Astrocyte of the cerebellum (primary cell): ENCODE measurements at regions not wholly inside any gene's neighbourhood (a gene's known extent, or its start where the extent isn't known, plus 50 kb on each side); places are given as distances from the start of the nearest gene placed in this dataset.
A peak's percentile ranks its signal among the peaks of the same experiment; 100 is the strongest.

Experiments
- DNase-seq: peaks from one replicate; pipeline ENCODE4 v3.0.0-alpha.2; 2011; ENCODE audit warnings: low read depth
- H3K4me3 ChIP-seq: 2 replicates; pipeline ENCODE4 v1.5.1; 2011; ENCODE audit warnings: mild to moderate bottlenecking, low read depth, low read length, moderate library complexity
- CTCF ChIP-seq: IDR thresholded peaks from 2 replicates; pipeline ENCODE4 v1.5.1; 2012; ENCODE audit warnings: low read length, low read depth, moderate library complexity, mild to moderate bottlenecking; ENCODE audit errors: missing control alignments
- in situ Hi-C: cut with HindIII; loops from 2 replicates; pipeline ENCODE4 v1.10.0; 2017; ENCODE audit warnings: low sequenced_read_pairs

- no peak for TF ChIP-seq CTCF
- in situ Hi-C loops: no loop called here
- no peak for DNase-seq
- no peak overlapping the region for H3K4me3 ChIP-seq
Observed at GRCh38 chr2:147792966-147793617, 51.7 kb upstream of the ACVR2A start.

- no peak overlapping the region for H3K4me3 ChIP-seq
- no peak for DNase-seq
- TF ChIP-seq CTCF: no peak
- in situ Hi-C loops: no loop called here
Observed at GRCh38 chr2:147790580-147790979, 54.2 kb upstream of the ACVR2A start.

GRCh38 chr2:147789720-147790119 is 55.1 kb upstream of the ACVR2A start:
- TF ChIP-seq CTCF: no peak
- DNase-seq: peak; percentile 72
- H3K4me3 ChIP-seq: no peak overlapping the region
- in situ Hi-C loops: no loop called here

- DNase-seq: no peak
- in situ Hi-C loops: no loop called here
- TF ChIP-seq CTCF: no peak
- H3K4me3 ChIP-seq: no peak overlapping the region
Observed at GRCh38 chr2:147789287-147789686, 55.5 kb upstream of the ACVR2A start.

- no peak for TF ChIP-seq CTCF
- in situ Hi-C loops: no loop called here
Observed at GRCh38 chr2:147782141-147782930, 62.5 kb upstream of the ACVR2A start.

GRCh38 chr2:147779440-147779839 is 65.4 kb upstream of the ACVR2A start:
- DNase-seq: no peak
- no peak overlapping the region for H3K4me3 ChIP-seq
- TF ChIP-seq CTCF: no peak
- in situ Hi-C loops: no loop called here

More at GRCh38 chr2:147782141-147782930, 62.5 kb upstream of the ACVR2A start:
- peak; percentile 11 for DNase-seq
- H3K4me3 ChIP-seq: no peak overlapping the region
